ENCODE measurements at regions not wholly inside any gene's neighbourhood (a gene's known extent, or its start where the extent isn't known, plus 50 kb on each side); places are given as distances from the start of the nearest gene placed in this dataset.
"Not testable (repeated sequence)": the region's sequence is repeated elsewhere in the genome, so short reads cannot be mapped to it uniquely, and the experiment has no call there.

- TF ChIP-seq, protein P1, sequence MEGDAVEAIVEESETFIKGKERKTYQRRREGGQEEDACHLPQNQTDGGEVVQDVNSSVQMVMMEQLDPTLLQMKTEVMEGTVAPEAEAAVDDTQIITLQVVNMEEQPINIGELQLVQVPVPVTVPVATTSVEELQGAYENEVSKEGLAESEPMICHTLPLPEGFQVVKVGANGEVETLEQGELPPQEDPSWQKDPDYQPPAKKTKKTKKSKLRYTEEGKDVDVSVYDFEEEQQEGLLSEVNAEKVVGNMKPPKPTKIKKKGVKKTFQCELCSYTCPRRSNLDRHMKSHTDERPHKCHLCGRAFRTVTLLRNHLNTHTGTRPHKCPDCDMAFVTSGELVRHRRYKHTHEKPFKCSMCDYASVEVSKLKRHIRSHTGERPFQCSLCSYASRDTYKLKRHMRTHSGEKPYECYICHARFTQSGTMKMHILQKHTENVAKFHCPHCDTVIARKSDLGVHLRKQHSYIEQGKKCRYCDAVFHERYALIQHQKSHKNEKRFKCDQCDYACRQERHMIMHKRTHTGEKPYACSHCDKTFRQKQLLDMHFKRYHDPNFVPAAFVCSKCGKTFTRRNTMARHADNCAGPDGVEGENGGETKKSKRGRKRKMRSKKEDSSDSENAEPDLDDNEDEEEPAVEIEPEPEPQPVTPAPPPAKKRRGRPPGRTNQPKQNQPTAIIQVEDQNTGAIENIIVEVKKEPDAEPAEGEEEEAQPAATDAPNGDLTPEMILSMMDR (IDR thresholded peaks at IDR 0.05), result not testable (repeated sequence)
- not testable (repeated sequence) for TF ChIP-seq POLR2A, POLR2AphosphoS5 (IDR thresholded peaks at IDR 0.05)
Measured at GRCh38 chr20:30556797-30557196, 700.7 kb upstream of the DEFB115 start.

Data from breast epithelium (tissue), 3 donors.